ENCODE measurements at regions not wholly inside any gene's neighbourhood (a gene's known extent, or its start where the extent isn't known, plus 50 kb on each side); places are given as distances from the start of the nearest gene placed in this dataset.
A peak's percentile ranks its signal among the peaks of the same experiment; 100 is the strongest.

GRCh38 chr2:8440029-8440778 lies 241.7 kb upstream of the ID2 start:
- H3K27ac ChIP-seq = peak overlapping the region; percentile 78
- TF ChIP-seq CTCF (IDR thresholded peaks at IDR 0.05) = no peak
- H2AFZ ChIP-seq = peak overlapping the region; percentile 42
- no peaks in the 10 kb centered on the region for H3K79me2 ChIP-seq
- no peak overlapping the region for H3K4me3 ChIP-seq (ENCODE audit: low read depth, low read length)
- H3K9ac ChIP-seq = no peak overlapping the region
- H3K4me1 ChIP-seq = peaks cover 23% of the 10 kb centered on the region
- H3K36me3 ChIP-seq (ENCODE audit: control insufficient read depth, insufficient read depth, low read length) = no peaks in the 10 kb centered on the region
- H3K4me2 ChIP-seq (ENCODE audit: low read length) = no peak overlapping the region
- no peaks in the 10 kb centered on the region for H3K9me3 ChIP-seq (ENCODE audit: control insufficient read depth, low read length)
- H3K27me3 ChIP-seq (ENCODE audit: control insufficient read depth, insufficient read depth, low read length) = no peaks in the 10 kb centered on the region

GRCh38 chr2:8441371-8441770 lies 240.5 kb upstream of the ID2 start:
- peaks cover 25% of the 10 kb centered on the region for H3K4me1 ChIP-seq

GRCh38 chr2:8441986-8442385 lies 239.9 kb upstream of the ID2 start:
- Histone ChIP-seq H3K4me2 (ENCODE audit: low read length) (no peak overlapping the region), H3K4me3 (ENCODE audit: low read depth, low read length) (no peak overlapping the region), H3K27me3 (ENCODE audit: control insufficient read depth, insufficient read depth, low read length) (no peaks in the 10 kb centered on the region), H3K79me2 (no peaks in the 10 kb centered on the region), H3K9ac (no peak overlapping the region), H2AFZ (no peak overlapping the region), H3K9me3 (ENCODE audit: control insufficient read depth, low read length) (no peaks in the 10 kb centered on the region), H3K27ac (no peak overlapping the region), H3K4me1 (peaks cover 25% of the 10 kb centered on the region), H3K36me3 (ENCODE audit: control insufficient read depth, insufficient read depth, low read length) (no peaks in the 10 kb centered on the region)
- no peak for TF ChIP-seq CTCF (IDR thresholded peaks at IDR 0.05)

More at GRCh38 chr2:8441371-8441770, 240.5 kb upstream of the ID2 start:
- Histone ChIP-seq H3K36me3 (ENCODE audit: control insufficient read depth, insufficient read depth, low read length) (no peaks in the 10 kb centered on the region), H2AFZ (no peak overlapping the region), H3K4me3 (ENCODE audit: low read depth, low read length) (no peak overlapping the region), H3K9me3 (ENCODE audit: control insufficient read depth, low read length) (no peaks in the 10 kb centered on the region), H3K79me2 (no peaks in the 10 kb centered on the region), H3K27me3 (ENCODE audit: control insufficient read depth, insufficient read depth, low read length) (no peaks in the 10 kb centered on the region), H3K9ac (no peak overlapping the region), H3K27ac (no peak overlapping the region), H3K4me2 (ENCODE audit: low read length) (no peak overlapping the region)
- no peak for TF ChIP-seq CTCF (IDR thresholded peaks at IDR 0.05)

- Histone ChIP-seq H2AFZ (no peak overlapping the region), H3K79me2 (no peaks in the 10 kb centered on the region), H3K27me3 (ENCODE audit: control insufficient read depth, insufficient read depth, low read length) (no peaks in the 10 kb centered on the region), H3K9ac (no peak overlapping the region), H3K4me3 (ENCODE audit: low read depth, low read length) (no peak overlapping the region), H3K4me2 (ENCODE audit: low read length) (no peak overlapping the region), H3K4me1 (peaks cover 25% of the 10 kb centered on the region), H3K36me3 (ENCODE audit: control insufficient read depth, insufficient read depth, low read length) (no peaks in the 10 kb centered on the region), H3K9me3 (ENCODE audit: control insufficient read depth, low read length) (no peaks in the 10 kb centered on the region), H3K27ac (no peak overlapping the region)
- no peak for TF ChIP-seq CTCF (IDR thresholded peaks at IDR 0.05)
Observed at GRCh38 chr2:8442833-8443486, 238.9 kb upstream of the ID2 start.

All from parathyroid adenoma (tissue), 2 donors.